Uterus (tissue), 2 donors: ENCODE measurements at regions not wholly inside any gene's neighbourhood (a gene's known extent, or its start where the extent isn't known, plus 50 kb on each side); places are given as distances from the start of the nearest gene placed in this dataset.

Experiments used
- POLR2A ChIP-seq, 2 donors: fragments of 450-650 bp; IDR thresholded peaks; one replicate each; pipeline ENCODE4 v1.6.1; 2016; ENCODE audit warnings: antibody characterized with exemption in 2 of 2, mild to moderate bottlenecking in 1 of 2, moderate library complexity in 1 of 2
- TF ChIP-seq, protein P1 (sequence below), 4 experiments: fragments of 200-600 bp in 2 of 4; fragments of 450-650 bp in 2 of 4; sonication (generic) in 2 of 4; IDR thresholded peaks; one replicate each; pipeline ENCODE4 v1.5.1; 2016 to 2019; ENCODE audit warnings: antibody characterized with exemption in 4 of 4, mild to moderate bottlenecking in 2 of 4, moderate library complexity in 1 of 4

DNA sequence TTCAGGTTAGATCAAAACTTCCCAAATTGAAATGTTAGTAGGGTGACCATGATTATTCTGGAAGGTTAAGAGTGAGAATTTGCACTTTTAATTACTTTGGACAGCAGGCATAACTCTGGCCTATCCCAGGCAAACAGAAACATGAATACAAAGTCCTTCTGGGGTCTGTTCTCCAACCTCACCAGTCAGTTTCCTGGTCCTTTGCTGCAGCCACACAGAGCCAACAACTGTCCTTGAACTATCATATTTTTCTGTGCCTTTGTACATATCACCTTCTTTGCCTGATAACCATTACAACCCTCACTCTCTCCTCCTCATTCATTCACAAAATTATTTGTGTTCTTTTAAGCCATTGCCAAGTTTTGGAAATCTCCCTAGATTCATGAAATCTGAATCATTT is 126.0 kb upstream of the GBE1 start:
- TF ChIP-seq, protein P1, sequence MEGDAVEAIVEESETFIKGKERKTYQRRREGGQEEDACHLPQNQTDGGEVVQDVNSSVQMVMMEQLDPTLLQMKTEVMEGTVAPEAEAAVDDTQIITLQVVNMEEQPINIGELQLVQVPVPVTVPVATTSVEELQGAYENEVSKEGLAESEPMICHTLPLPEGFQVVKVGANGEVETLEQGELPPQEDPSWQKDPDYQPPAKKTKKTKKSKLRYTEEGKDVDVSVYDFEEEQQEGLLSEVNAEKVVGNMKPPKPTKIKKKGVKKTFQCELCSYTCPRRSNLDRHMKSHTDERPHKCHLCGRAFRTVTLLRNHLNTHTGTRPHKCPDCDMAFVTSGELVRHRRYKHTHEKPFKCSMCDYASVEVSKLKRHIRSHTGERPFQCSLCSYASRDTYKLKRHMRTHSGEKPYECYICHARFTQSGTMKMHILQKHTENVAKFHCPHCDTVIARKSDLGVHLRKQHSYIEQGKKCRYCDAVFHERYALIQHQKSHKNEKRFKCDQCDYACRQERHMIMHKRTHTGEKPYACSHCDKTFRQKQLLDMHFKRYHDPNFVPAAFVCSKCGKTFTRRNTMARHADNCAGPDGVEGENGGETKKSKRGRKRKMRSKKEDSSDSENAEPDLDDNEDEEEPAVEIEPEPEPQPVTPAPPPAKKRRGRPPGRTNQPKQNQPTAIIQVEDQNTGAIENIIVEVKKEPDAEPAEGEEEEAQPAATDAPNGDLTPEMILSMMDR (IDR thresholded peaks at IDR 0.05) = no peak
- TF ChIP-seq POLR2A (IDR thresholded peaks at IDR 0.05) = no peak
